HG03045 (cell line): ENCODE measurements at regions not wholly inside any gene's neighbourhood (a gene's known extent, or its start where the extent isn't known, plus 50 kb on each side); places are given as distances from the start of the nearest gene placed in this dataset.

Source experiments
- ATAC-seq: cut with Tn5 transposase; IDR thresholded peaks from one replicate; pipeline ENCODE4 v1.9.1; 2021; ENCODE audit warnings: mild to moderate bottlenecking, moderate library complexity; ENCODE audit not compliant: unreplicated experiment

GRCh38 chr7:106797937-106798336 lies 67.1 kb upstream of the PIK3CG start:
- ATAC-seq = no peak

- no peak for ATAC-seq
Observed at GRCh38 chr7:106802589-106802988, 62.5 kb upstream of the PIK3CG start.

- ATAC-seq = no peak
Observed at GRCh38 chr7:106806556-106806955, 58.5 kb upstream of the PIK3CG start.

- ATAC-seq = no peak
Observed at GRCh38 chr7:106807474-106807873, 57.6 kb upstream of the PIK3CG start.

- ATAC-seq = no peak
Observed at GRCh38 chr7:106808967-106809635, 56.0 kb upstream of the PIK3CG start.

GRCh38 chr7:106811472-106811871 lies 53.6 kb upstream of the PIK3CG start:
- no peak for ATAC-seq

- no peak for ATAC-seq
Observed at GRCh38 chr7:106812027-106812643, 52.9 kb upstream of the PIK3CG start.

GRCh38 chr7:106813705-106814305 lies 51.3 kb upstream of the PIK3CG start:
- ATAC-seq = no peak

GRCh38 chr7:106814887-106815286 lies 50.2 kb upstream of the PIK3CG start:
- no peak for ATAC-seq
